Adrenal gland (tissue), 5 donors: ENCODE measurements at regions not wholly inside any gene's neighbourhood (a gene's known extent, or its start where the extent isn't known, plus 50 kb on each side); places are given as distances from the start of the nearest gene placed in this dataset.

ENCODE experiments used
- POLR2A ChIP-seq, 2 donors: fragments of 450-650 bp; IDR thresholded peaks; one replicate each; pipeline ENCODE4 v1.6.1; 2017; ENCODE audit warnings: antibody characterized with exemption in 2 of 2, mild to moderate bottlenecking in 2 of 2, moderate library complexity in 1 of 2
- TF ChIP-seq, protein P1 (sequence below), 6 experiments: fragments of 450-650 bp in 4 of 6; fragments of 200-600 bp in 2 of 6; sonication (generic) in 1 of 6; IDR thresholded peaks; 1 replicate in 5 of 6; 2 replicates in 1 of 6; pipeline versions ENCODE4 v1.5.1 to v1.8.0; 2016 to 2021; ENCODE audit warnings: antibody characterized with exemption in 6 of 6, mild to moderate bottlenecking in 2 of 6, moderate library complexity in 1 of 6
- donor health status: DM: no; HTN: no; CAD: no.

DNA sequence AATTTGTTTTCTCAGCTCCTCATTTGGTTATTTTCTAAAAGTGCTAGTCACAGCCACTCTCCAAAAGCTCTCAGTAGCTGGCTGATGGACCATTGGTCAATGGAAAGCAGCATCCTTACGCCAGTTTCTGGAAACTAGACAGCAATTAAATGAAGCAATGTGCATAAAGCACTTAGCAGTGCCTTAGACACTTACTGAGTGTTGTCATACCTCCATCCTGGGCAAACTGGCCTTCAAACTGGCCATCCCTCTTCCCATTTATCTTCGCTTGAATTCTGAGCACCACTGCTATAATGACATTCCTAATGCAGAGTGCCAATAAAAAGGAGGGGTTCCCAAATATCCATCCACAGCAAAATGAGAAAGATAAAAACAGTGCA, 209.2 kb downstream of the ENC1 start:
- TF ChIP-seq, protein P1, sequence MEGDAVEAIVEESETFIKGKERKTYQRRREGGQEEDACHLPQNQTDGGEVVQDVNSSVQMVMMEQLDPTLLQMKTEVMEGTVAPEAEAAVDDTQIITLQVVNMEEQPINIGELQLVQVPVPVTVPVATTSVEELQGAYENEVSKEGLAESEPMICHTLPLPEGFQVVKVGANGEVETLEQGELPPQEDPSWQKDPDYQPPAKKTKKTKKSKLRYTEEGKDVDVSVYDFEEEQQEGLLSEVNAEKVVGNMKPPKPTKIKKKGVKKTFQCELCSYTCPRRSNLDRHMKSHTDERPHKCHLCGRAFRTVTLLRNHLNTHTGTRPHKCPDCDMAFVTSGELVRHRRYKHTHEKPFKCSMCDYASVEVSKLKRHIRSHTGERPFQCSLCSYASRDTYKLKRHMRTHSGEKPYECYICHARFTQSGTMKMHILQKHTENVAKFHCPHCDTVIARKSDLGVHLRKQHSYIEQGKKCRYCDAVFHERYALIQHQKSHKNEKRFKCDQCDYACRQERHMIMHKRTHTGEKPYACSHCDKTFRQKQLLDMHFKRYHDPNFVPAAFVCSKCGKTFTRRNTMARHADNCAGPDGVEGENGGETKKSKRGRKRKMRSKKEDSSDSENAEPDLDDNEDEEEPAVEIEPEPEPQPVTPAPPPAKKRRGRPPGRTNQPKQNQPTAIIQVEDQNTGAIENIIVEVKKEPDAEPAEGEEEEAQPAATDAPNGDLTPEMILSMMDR (IDR thresholded peaks at IDR 0.05), result no peak
- no peak for TF ChIP-seq POLR2A (IDR thresholded peaks at IDR 0.05)
